GM21515 (cell line): ENCODE measurements at regions not wholly inside any gene's neighbourhood (a gene's known extent, or its start where the extent isn't known, plus 50 kb on each side); places are given as distances from the start of the nearest gene placed in this dataset.

Source experiments
- ATAC-seq: cut with Tn5 transposase; IDR thresholded peaks from one replicate; pipeline ENCODE4 v1.9.1; 2021; ENCODE audit not compliant: unreplicated experiment

GRCh38 chr13:23980160-23980551 is 82.9 kb upstream of the C1QTNF9B start:
- ATAC-seq: peak; percentile 89

GRCh38 chr13:23983671-23984070 is 86.4 kb upstream of the C1QTNF9B start:
- no peak for ATAC-seq

GRCh38 chr13:23984546-23984945 is 87.2 kb upstream of the C1QTNF9B start:
- ATAC-seq: no peak

GRCh38 chr13:23985060-23985459 is 87.8 kb upstream of the C1QTNF9B start:
- ATAC-seq: no peak

- ATAC-seq: no peak
Observed at GRCh38 chr13:23985839-23986238, 88.5 kb upstream of the C1QTNF9B start.

GRCh38 chr13:23986619-23987018 is 89.3 kb upstream of the C1QTNF9B start:
- no peak for ATAC-seq

GRCh38 chr13:23987331-23987894 is 90.1 kb upstream of the C1QTNF9B start:
- ATAC-seq: no peak

- ATAC-seq: no peak
Observed at GRCh38 chr13:23988546-23989122, 91.3 kb upstream of the C1QTNF9B start.

GRCh38 chr13:23990455-23990854 is 93.2 kb upstream of the C1QTNF9B start:
- no peak for ATAC-seq

GRCh38 chr13:23991119-23991518 is 93.8 kb upstream of the C1QTNF9B start:
- ATAC-seq: no peak

- no peak for ATAC-seq
Observed at GRCh38 chr13:23992781-23993679, 95.7 kb upstream of the C1QTNF9B start.

GRCh38 chr13:23993680-23993985 is 96.3 kb upstream of the C1QTNF9B start:
- no peak for ATAC-seq

GRCh38 chr13:23995283-23996073 is 98.2 kb upstream of the C1QTNF9B start:
- no peak for ATAC-seq

- no peak for ATAC-seq
Observed at GRCh38 chr13:23996456-23996855, 99.2 kb upstream of the C1QTNF9B start.

GRCh38 chr13:23999424-23999823 is 102.1 kb upstream of the C1QTNF9B start:
- no peak for ATAC-seq

GRCh38 chr13:24002206-24002815 is 105.0 kb upstream of the C1QTNF9B start:
- ATAC-seq: no peak

- ATAC-seq: no peak
Observed at GRCh38 chr13:24004142-24004899, 107.0 kb upstream of the C1QTNF9B start.

GRCh38 chr13:24004971-24005370 is 107.7 kb upstream of the C1QTNF9B start:
- ATAC-seq: no peak

- ATAC-seq: no peak
Observed at GRCh38 chr13:24005755-24006281, 108.5 kb upstream of the C1QTNF9B start.
